HepG2 (cell line): ENCODE measurements at regions not wholly inside any gene's neighbourhood (a gene's known extent, or its start where the extent isn't known, plus 50 kb on each side); places are given as distances from the start of the nearest gene placed in this dataset.

Experiments used
- EP300 ChIP-seq, 3 experiments: sonication (generic) in 1 of 3; formaldehyde crosslinking in 1 of 3; IDR thresholded peaks; 2 replicates each; pipeline versions ENCODE4 v1.5.1 to v1.6.1; 2011 to 2020; ENCODE audit warnings: low read depth in 2 of 3, low read length in 2 of 3, borderline replicate concordance in 1 of 3, improper control_type of control experiment in 1 of 3, mild to moderate bottlenecking in 1 of 3, missing genetic modification reagents in 1 of 3, moderate library complexity in 1 of 3
- KAT7 ChIP-seq: IDR thresholded peaks from 2 replicates; pipeline ENCODE4 v1.6.1; 2018; ENCODE audit warnings: borderline replicate concordance, missing compliant biosample characterization
- MAX ChIP-seq: IDR thresholded peaks from 2 replicates; pipeline ENCODE4 v1.6.1; 2012; ENCODE audit warnings: inconsistent platforms

GRCh38 chr10:125249948-125250347, 89.6 kb upstream of the CTBP2 start:
- no peak for TF ChIP-seq KAT7
- no peak for TF ChIP-seq MAX
- TF ChIP-seq EP300 (IDR thresholded peaks at IDR 0.05; ENCODE audit: low read depth in 2 of 2, low read length in 2 of 2) = no peak
- TF ChIP-seq EP300 (CRISPR knock-in tag; IDR thresholded peaks at IDR 0.05; ENCODE audit: borderline replicate concordance) = no peak
